ENCODE measurements at regions not wholly inside any gene's neighbourhood (a gene's known extent, or its start where the extent isn't known, plus 50 kb on each side); places are given as distances from the start of the nearest gene placed in this dataset.

DNA sequence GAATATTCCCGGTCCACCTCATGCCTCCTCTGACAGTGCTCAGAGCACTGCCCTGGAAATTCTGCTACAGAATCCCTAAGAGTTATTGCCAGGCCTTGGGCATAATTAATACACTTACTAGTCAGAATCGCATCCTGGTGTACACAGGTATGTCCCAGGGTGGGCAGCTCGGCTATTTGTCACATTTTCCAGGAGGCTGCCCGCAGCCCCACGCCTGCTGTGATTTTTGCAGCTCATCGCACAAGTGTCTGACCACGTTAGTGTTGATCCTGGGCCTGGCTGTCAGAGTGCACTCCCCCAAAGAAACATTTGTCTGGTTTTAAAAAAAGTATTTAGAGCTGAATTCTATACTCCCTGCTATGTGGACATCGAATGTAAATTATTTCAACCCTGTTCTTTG lies 105.4 kb downstream of the CD83 start:
- TF ChIP-seq POLR2A (IDR thresholded peaks at IDR 0.05; ENCODE audit: low read depth) (no peak), POLR2AphosphoS5 (IDR thresholded peaks at IDR 0.05) (no peak), EP300 (IDR thresholded peaks at IDR 0.05) (no peak)
- TF ChIP-seq, protein P1, sequence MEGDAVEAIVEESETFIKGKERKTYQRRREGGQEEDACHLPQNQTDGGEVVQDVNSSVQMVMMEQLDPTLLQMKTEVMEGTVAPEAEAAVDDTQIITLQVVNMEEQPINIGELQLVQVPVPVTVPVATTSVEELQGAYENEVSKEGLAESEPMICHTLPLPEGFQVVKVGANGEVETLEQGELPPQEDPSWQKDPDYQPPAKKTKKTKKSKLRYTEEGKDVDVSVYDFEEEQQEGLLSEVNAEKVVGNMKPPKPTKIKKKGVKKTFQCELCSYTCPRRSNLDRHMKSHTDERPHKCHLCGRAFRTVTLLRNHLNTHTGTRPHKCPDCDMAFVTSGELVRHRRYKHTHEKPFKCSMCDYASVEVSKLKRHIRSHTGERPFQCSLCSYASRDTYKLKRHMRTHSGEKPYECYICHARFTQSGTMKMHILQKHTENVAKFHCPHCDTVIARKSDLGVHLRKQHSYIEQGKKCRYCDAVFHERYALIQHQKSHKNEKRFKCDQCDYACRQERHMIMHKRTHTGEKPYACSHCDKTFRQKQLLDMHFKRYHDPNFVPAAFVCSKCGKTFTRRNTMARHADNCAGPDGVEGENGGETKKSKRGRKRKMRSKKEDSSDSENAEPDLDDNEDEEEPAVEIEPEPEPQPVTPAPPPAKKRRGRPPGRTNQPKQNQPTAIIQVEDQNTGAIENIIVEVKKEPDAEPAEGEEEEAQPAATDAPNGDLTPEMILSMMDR (IDR thresholded peaks at IDR 0.05), result no peak
